LHCN-M2 (cell line): ENCODE measurements at regions not wholly inside any gene's neighbourhood (a gene's known extent, or its start where the extent isn't known, plus 50 kb on each side); places are given as distances from the start of the nearest gene placed in this dataset.

Source experiments
- DNase-seq: peaks from one replicate; pipeline ENCODE4 v3.0.0-alpha.2; 2012; ENCODE audit warnings: low read depth

- peak; percentile 32 for DNase-seq
Observed at GRCh38 chr4:181301735-181302710, 941.2 kb upstream of the TENM3 start.

GRCh38 chr4:181307824-181308223 is 935.4 kb upstream of the TENM3 start:
- no peak for DNase-seq

- DNase-seq = no peak
Observed at GRCh38 chr4:181308476-181309312, 934.5 kb upstream of the TENM3 start.

- no peak for DNase-seq
Observed at GRCh38 chr4:181312066-181312465, 931.1 kb upstream of the TENM3 start.

GRCh38 chr4:181319629-181320028 is 923.6 kb upstream of the TENM3 start:
- DNase-seq = no peak

- DNase-seq = no peak
Observed at GRCh38 chr4:181323061-181323460, 920.1 kb upstream of the TENM3 start.

GRCh38 chr4:181330654-181331201 is 912.5 kb upstream of the TENM3 start:
- DNase-seq = no peak

- no peak for DNase-seq
Observed at GRCh38 chr4:181331214-181331613, 912.0 kb upstream of the TENM3 start.

- DNase-seq = no peak
Observed at GRCh38 chr4:181345931-181346330, 897.3 kb upstream of the TENM3 start.

GRCh38 chr4:181350615-181351415 is 892.4 kb upstream of the TENM3 start:
- DNase-seq = no peak

GRCh38 chr4:181364504-181364903 is 878.7 kb upstream of the TENM3 start:
- DNase-seq = no peak

GRCh38 chr4:181365671-181366070 is 877.5 kb upstream of the TENM3 start:
- DNase-seq = no peak

GRCh38 chr4:181372014-181372413 is 871.2 kb upstream of the TENM3 start:
- no peak for DNase-seq

- no peak for DNase-seq
Observed at GRCh38 chr4:181376058-181376457, 867.1 kb upstream of the TENM3 start.

GRCh38 chr4:181388061-181388460 is 855.1 kb upstream of the TENM3 start:
- DNase-seq = no peak

- no peak for DNase-seq
Observed at GRCh38 chr4:181416966-181417365, 826.2 kb upstream of the TENM3 start.

GRCh38 chr4:181418496-181418895 is 824.7 kb upstream of the TENM3 start:
- DNase-seq = no peak

- DNase-seq = no peak
Observed at GRCh38 chr4:181420950-181421349, 822.3 kb upstream of the TENM3 start.

GRCh38 chr4:181424362-181425016 is 818.7 kb upstream of the TENM3 start:
- no peak for DNase-seq

- no peak for DNase-seq
Observed at GRCh38 chr4:181427076-181427475, 816.1 kb upstream of the TENM3 start.

- DNase-seq = no peak
Observed at GRCh38 chr4:181431006-181431405, 812.2 kb upstream of the TENM3 start.
